Stimulated activated effector memory CD8-positive, alpha-beta T cell treated with anti-CD3 and anti-CD28 coated beads, Interleukin-12 subunit alpha, Interleukin-12 subunit beta, amount 100 ng/mL, for 72 hours (primary cell): ENCODE measurements at regions not wholly inside any gene's neighbourhood (a gene's known extent, or its start where the extent isn't known, plus 50 kb on each side); places are given as distances from the start of the nearest gene placed in this dataset.

ENCODE experiments used
- ATAC-seq: fragments of 150-1000 bp; cut with Tn5 transposase; 2 replicates; pipeline ENCODE4 v1.10.0; 2021
- DNase-seq, 2 donors: peaks; one replicate each; pipeline ENCODE4 v3.0.0; 2021 to 2022; ENCODE audit warnings: low spot score in 2 of 2
- H3K27ac Mint-ChIP-seq: one replicate; pipeline ENCODE4 v1.8.0; 2022; ENCODE audit warnings: mild to moderate bottlenecking, mixed read lengths
- H3K36me3 Mint-ChIP-seq: one replicate; pipeline ENCODE4 v1.8.0; 2022; ENCODE audit warnings: mild to moderate bottlenecking, mixed read lengths
- H3K4me1 Mint-ChIP-seq: one replicate; pipeline ENCODE4 v1.8.0; 2022; ENCODE audit warnings: mixed read lengths
- H3K4me3 Mint-ChIP-seq: one replicate; pipeline ENCODE4 v1.8.0; 2022; ENCODE audit warnings: mild to moderate bottlenecking, mixed read lengths
- H3K9me3 Mint-ChIP-seq: one replicate; pipeline ENCODE4 v1.8.0; 2022; ENCODE audit warnings: mixed read lengths

- Mint-ChIP-seq H3K27ac (no peak overlapping the region), H3K4me3 (no peak overlapping the region), H3K4me1 (no peaks in the 10 kb centered on the region), H3K36me3 (no peaks in the 10 kb centered on the region), H3K9me3 (no peaks in the 10 kb centered on the region)
- DNase-seq (no peak), ATAC-seq (no peak)
These were observed 182.0 kb downstream of the DAD1 start for GRCh38 chr14:22407033-22407432.

DNA sequence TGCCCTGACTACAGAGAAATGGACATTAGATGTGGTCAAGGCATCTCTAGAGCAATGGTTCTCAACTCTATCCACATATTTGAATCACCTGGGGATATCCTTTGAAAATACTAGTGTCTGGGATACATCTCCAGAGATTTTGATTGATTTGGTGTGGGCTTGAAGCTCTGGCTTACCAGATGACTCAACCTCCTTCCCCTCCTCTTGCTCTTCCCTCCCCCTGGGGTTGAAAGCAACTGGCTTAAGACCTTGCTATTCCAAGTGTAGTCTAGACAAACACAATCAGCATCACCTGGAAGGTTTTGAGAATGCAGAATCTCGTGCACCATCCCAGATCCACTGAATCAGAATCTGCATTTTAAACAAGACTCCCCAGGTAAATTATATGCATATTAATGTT lies 183.8 kb downstream of the DAD1 start:
- H3K27ac Mint-ChIP-seq, result no peak overlapping the region
- no peaks in the 10 kb centered on the region for H3K9me3 Mint-ChIP-seq
- no peak for ATAC-seq
- no peak for DNase-seq
- H3K4me3 Mint-ChIP-seq, result no peak overlapping the region
- H3K4me1 Mint-ChIP-seq, result no peaks in the 10 kb centered on the region
- no peaks in the 10 kb centered on the region for H3K36me3 Mint-ChIP-seq

- no peak for DNase-seq
- Mint-ChIP-seq H3K27ac (no peak overlapping the region), H3K36me3 (no peaks in the 10 kb centered on the region), H3K4me1 (no peaks in the 10 kb centered on the region), H3K4me3 (no peak overlapping the region), H3K9me3 (no peaks in the 10 kb centered on the region)
- ATAC-seq, result no peak
These were observed 185.7 kb downstream of the DAD1 start for GRCh38 chr14:22403296-22403695.

DNA sequence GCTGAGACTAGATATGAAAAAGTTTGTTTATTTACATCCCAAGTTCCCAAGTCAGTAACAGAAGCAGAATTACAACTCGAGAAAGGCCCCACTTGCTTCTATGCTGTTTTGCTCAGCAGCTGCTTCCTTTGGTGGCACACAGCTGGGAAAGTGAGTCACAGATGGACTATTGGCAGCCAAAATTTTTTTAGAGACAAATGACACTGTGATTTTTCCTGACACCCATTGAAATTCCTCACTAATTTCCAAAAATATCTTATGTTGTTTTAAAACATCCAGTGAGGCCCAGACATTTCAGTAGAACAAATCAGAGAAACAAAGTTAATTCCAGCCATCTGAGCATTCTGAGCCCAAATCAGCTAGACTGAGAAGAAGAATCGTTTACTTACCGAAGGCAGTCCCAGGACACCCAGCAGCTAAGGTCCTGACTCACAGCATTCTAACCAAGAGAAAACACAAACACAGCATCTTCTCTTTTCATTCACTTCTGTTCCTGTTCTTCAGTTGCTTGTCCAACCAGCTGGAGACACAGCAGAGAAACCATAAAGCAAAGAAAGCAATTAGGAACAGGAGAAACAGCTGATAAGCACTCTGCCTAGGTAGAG lies 188.3 kb downstream of the DAD1 start:
- ATAC-seq (no peak), DNase-seq (no peak)
- Mint-ChIP-seq H3K4me3 (no peak overlapping the region), H3K27ac (no peak overlapping the region), H3K36me3 (no peaks in the 10 kb centered on the region), H3K4me1 (no peaks in the 10 kb centered on the region), H3K9me3 (no peaks in the 10 kb centered on the region)

DNA sequence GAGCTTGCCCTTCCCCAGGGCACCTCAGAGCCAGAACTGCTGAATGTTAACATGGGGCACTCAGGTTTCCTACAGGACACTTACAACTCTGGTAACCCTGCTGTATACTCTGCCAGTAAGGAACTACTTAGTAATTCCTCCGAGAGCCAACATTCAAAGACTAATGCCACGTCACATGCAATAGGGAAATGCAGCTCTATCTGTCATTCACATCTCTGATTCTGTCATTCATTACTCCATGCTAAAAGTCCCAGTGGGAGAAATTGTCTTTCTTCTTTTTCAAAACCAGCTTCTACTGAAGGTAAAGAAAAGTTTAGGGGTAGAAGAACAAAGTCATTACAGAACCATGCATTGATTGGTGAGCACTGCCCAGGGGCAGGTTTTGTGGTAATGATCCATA lies 189.2 kb downstream of the DAD1 start:
- no peaks in the 10 kb centered on the region for H3K9me3 Mint-ChIP-seq
- DNase-seq, result no peak

GRCh38 chr14:22397221-22397737 lies 191.7 kb downstream of the DAD1 start:
- H3K4me3 Mint-ChIP-seq, result no peak overlapping the region
- no peak for DNase-seq
- H3K4me1 Mint-ChIP-seq, result no peaks in the 10 kb centered on the region
- ATAC-seq, result no peak
- no peaks in the 10 kb centered on the region for H3K36me3 Mint-ChIP-seq
- H3K27ac Mint-ChIP-seq, result no peak overlapping the region
- H3K9me3 Mint-ChIP-seq, result no peaks in the 10 kb centered on the region

More for the DNA sequence above, 189.2 kb downstream of the DAD1 start:
- ATAC-seq, result no peak
- H3K27ac Mint-ChIP-seq, result no peak overlapping the region
- H3K4me1 Mint-ChIP-seq, result no peaks in the 10 kb centered on the region
- no peak overlapping the region for H3K4me3 Mint-ChIP-seq
- H3K36me3 Mint-ChIP-seq, result no peaks in the 10 kb centered on the region

- Mint-ChIP-seq H3K4me3 (no peak overlapping the region), H3K27ac (no peak overlapping the region), H3K4me1 (no peaks in the 10 kb centered on the region), H3K9me3 (no peaks in the 10 kb centered on the region), H3K36me3 (no peaks in the 10 kb centered on the region)
- DNase-seq (no peak), ATAC-seq (no peak)
These were observed 193.2 kb downstream of the DAD1 start for GRCh38 chr14:22395803-22396202.

GRCh38 chr14:22394616-22395015 lies 194.4 kb downstream of the DAD1 start:
- ATAC-seq, result no peak
- DNase-seq, result no peak
- Mint-ChIP-seq H3K27ac (no peak overlapping the region), H3K4me3 (no peak overlapping the region), H3K9me3 (no peaks in the 10 kb centered on the region), H3K36me3 (no peaks in the 10 kb centered on the region), H3K4me1 (no peaks in the 10 kb centered on the region)

DNA sequence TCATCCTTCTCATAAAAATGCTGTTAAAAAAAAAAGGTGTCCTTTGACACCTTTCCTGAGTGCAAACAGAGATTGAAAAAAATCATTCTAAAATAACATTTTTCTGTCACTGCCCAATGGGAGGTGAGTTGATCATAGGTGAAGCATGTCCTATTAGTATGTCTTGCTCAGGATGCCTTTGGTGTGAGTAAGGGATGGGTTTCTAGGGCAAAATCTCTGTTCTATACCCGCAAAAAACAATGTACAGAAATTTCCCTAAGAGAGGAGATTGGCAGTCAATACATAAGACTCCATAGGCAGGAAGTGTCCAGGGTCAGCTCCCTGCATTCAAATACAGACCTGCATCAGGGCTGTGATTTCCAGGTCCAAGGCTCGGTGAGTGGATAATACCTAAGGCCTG lies 195.2 kb downstream of the DAD1 start:
- no peak overlapping the region for H3K27ac Mint-ChIP-seq
- no peaks in the 10 kb centered on the region for H3K36me3 Mint-ChIP-seq
- no peak for DNase-seq
- no peaks in the 10 kb centered on the region for H3K9me3 Mint-ChIP-seq
- no peaks in the 10 kb centered on the region for H3K4me1 Mint-ChIP-seq
- no peak overlapping the region for H3K4me3 Mint-ChIP-seq
- no peak for ATAC-seq

DNA sequence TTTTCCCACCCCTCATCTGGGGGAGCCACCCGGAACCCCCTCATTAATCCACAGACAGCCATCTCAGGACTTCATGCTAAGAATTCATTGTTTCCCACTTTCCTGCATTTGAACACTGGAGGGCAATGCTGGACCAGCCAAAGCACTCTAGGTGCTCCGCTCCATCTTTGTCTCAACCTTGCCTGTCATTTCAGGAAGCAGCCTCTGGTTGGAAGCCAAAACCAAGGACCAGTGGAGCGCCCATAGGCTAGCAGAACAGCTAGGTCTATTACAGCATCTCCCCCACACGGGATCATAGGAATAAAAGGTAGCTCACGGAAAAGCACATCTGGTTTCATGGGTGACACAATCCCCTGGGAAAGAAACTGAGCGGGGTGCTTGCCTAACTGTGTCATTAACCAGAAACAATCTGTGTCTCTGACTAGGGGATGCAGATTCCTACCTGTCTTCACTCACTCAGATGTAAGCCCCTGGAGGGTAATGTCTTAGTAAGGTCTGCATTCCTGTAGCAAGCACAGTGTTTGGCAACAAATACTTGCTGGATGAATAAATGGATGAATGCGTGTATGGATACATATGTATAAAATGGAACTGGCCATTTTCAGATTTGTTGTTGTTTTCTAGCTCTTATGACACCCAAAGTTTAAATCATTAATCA lies 197.0 kb downstream of the DAD1 start:
- ATAC-seq (no peak), DNase-seq (no peak)
- Mint-ChIP-seq H3K36me3 (no peaks in the 10 kb centered on the region), H3K27ac (peak overlapping the region; percentile 50), H3K9me3 (no peaks in the 10 kb centered on the region), H3K4me1 (no peaks in the 10 kb centered on the region), H3K4me3 (no peak overlapping the region)

- Mint-ChIP-seq H3K36me3 (no peaks in the 10 kb centered on the region), H3K4me1 (no peaks in the 10 kb centered on the region), H3K4me3 (no peak overlapping the region), H3K27ac (no peak overlapping the region), H3K9me3 (no peaks in the 10 kb centered on the region)
- DNase-seq (no peak), ATAC-seq (no peak)
These were observed 198.1 kb downstream of the DAD1 start for GRCh38 chr14:22390824-22391461.

GRCh38 chr14:22390195-22390594 lies 198.8 kb downstream of the DAD1 start:
- Mint-ChIP-seq H3K27ac (no peak overlapping the region), H3K4me3 (no peak overlapping the region), H3K9me3 (no peaks in the 10 kb centered on the region), H3K36me3 (no peaks in the 10 kb centered on the region), H3K4me1 (no peaks in the 10 kb centered on the region)
- ATAC-seq, result no peak
- DNase-seq, result no peak

- Mint-ChIP-seq H3K4me1 (no peaks in the 10 kb centered on the region), H3K36me3 (no peaks in the 10 kb centered on the region), H3K9me3 (no peaks in the 10 kb centered on the region), H3K27ac (no peak overlapping the region), H3K4me3 (no peak overlapping the region)
- ATAC-seq, result no peak
- no peak for DNase-seq
These were observed 200.1 kb downstream of the DAD1 start for GRCh38 chr14:22388669-22389595.

DNA sequence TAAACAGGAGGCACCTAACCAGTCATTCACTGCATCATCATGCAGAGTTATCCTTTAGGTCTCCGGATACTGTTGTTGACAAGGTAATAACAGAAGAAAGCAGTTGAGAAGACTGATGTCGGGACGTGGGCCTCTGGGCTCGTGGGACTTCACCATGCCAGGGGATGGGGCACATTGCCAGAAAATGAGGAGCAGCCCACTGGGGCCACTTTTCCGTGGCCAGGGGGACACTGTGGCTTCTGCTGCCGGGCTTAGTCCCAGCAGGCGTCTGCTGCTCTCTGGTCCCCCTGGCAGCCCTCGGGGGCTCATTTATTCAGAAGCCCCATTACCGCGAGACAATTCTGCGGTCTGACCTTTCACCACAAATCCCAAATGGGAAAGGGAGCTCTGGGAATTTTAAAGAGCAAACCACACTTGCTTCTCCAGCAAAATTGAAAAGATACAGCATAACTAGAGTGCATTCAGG lies 201.2 kb downstream of the DAD1 start:
- ATAC-seq (no peak), DNase-seq (no peak)
- no peaks in the 10 kb centered on the region for H3K9me3 Mint-ChIP-seq
- no peak overlapping the region for H3K27ac Mint-ChIP-seq
- H3K36me3 Mint-ChIP-seq, result no peaks in the 10 kb centered on the region
- H3K4me1 Mint-ChIP-seq, result no peaks in the 10 kb centered on the region
- H3K4me3 Mint-ChIP-seq, result no peak overlapping the region
